DND-41 (cell line): ENCODE measurements at regions not wholly inside any gene's neighbourhood (a gene's known extent, or its start where the extent isn't known, plus 50 kb on each side); places are given as distances from the start of the nearest gene placed in this dataset.

Source experiments
- CTCF ChIP-seq: IDR thresholded peaks from 2 replicates; pipeline ENCODE4 v1.5.1; 2012; ENCODE audit warnings: borderline replicate concordance, low read length, moderate library complexity, mild to moderate bottlenecking; ENCODE audit not compliant: poor library complexity, severe bottlenecking; ENCODE audit errors: extremely low read depth
- EZH2 ChIP-seq: IDR thresholded peaks from 3 replicates; pipeline ENCODE4 v1.6.1; 2012; ENCODE audit warnings: borderline replicate concordance, low read depth, mild to moderate bottlenecking, moderate library complexity, low read length, inconsistent platforms; ENCODE audit not compliant: severe bottlenecking

DNA sequence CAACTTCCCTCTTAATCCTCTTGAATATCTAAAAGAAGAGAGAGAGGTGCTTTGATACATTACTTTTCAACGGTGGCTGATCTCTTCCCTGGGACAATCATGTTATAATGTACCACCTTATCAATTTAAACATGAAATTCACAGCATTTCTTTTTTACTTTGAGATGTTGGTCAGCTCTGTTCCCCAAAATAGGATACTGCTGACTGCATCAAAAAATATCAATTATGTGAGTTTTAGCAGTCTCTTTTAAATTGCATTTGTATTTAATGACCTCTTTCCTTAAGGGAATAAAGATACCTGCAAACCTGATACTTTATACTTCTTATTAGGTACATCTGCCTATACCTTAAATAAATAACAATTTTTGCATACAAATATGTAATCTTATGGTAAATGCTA, 58.4 kb upstream of the MARCHF11 start:
- no peak for TF ChIP-seq CTCF
- no peak for TF ChIP-seq EZH2
